ENCODE measurements at regions not wholly inside any gene's neighbourhood (a gene's known extent, or its start where the extent isn't known, plus 50 kb on each side); places are given as distances from the start of the nearest gene placed in this dataset.

DNA sequence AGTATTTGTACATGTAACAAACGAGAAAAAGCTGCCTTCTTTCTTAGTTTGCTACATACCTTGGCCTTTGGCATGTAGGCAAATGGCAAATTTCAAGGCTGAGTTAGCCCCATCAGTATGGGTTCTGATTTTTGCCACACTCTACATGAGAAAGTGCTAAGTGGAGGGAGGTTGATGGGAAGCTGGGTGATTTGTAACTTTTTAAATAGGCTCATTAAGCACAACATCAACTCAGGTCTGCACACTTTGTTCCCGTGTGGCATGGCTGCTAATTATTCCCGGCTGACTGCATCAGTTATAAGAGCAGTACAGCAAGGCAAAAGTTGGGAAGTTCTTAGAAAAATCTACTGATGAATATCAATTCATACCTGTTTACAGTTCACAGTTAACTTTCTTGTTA, 172.8 kb upstream of the MAP3K7 start:
- Histone ChIP-seq H3K27ac (ENCODE audit: low read length) (no peak overlapping the region), H4K20me1 (ENCODE audit: insufficient read depth, low read length) (no peaks in the 10 kb centered on the region), H3K4me1 (ENCODE audit: low read length) (no peaks in the 10 kb centered on the region), H2AFZ (ENCODE audit: low read length) (no peak overlapping the region), H3K4me3 (ENCODE audit: low read length) (no peak overlapping the region), H3K9me3 (replicated peaks; ENCODE audit: insufficient read depth, low read length) (no peaks in the 10 kb centered on the region), H3K27me3 (replicated peaks; ENCODE audit: insufficient read depth, low read length) (no peaks in the 10 kb centered on the region), H3K36me3 (replicated peaks; ENCODE audit: insufficient read depth, low read length) (no peaks in the 10 kb centered on the region), H3F3A (ENCODE audit: insufficient read depth, low read length) (no peaks in the 10 kb centered on the region), H3K4me2 (ENCODE audit: low read depth, low read length) (no peak overlapping the region), H3K9ac (ENCODE audit: low read length) (no peak overlapping the region), H3K79me2 (ENCODE audit: low read length) (no peaks in the 10 kb centered on the region), H3K9me2 (replicated peaks; ENCODE audit: insufficient read depth, low read length) (no peaks in the 10 kb centered on the region)
- DNase-seq, result no peak
- TF ChIP-seq EZH2phosphoT487 (IDR thresholded peaks at IDR 0.05; ENCODE audit: low read length) (no peak), EZH2 (optimal IDR thresholded peaks at IDR 0.05; ENCODE audit: low read depth, low read length) (no peak)
- TF ChIP-seq, protein P1, sequence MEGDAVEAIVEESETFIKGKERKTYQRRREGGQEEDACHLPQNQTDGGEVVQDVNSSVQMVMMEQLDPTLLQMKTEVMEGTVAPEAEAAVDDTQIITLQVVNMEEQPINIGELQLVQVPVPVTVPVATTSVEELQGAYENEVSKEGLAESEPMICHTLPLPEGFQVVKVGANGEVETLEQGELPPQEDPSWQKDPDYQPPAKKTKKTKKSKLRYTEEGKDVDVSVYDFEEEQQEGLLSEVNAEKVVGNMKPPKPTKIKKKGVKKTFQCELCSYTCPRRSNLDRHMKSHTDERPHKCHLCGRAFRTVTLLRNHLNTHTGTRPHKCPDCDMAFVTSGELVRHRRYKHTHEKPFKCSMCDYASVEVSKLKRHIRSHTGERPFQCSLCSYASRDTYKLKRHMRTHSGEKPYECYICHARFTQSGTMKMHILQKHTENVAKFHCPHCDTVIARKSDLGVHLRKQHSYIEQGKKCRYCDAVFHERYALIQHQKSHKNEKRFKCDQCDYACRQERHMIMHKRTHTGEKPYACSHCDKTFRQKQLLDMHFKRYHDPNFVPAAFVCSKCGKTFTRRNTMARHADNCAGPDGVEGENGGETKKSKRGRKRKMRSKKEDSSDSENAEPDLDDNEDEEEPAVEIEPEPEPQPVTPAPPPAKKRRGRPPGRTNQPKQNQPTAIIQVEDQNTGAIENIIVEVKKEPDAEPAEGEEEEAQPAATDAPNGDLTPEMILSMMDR (IDR thresholded peaks at IDR 0.05; ENCODE audit: low read length), result no peak

DNA sequence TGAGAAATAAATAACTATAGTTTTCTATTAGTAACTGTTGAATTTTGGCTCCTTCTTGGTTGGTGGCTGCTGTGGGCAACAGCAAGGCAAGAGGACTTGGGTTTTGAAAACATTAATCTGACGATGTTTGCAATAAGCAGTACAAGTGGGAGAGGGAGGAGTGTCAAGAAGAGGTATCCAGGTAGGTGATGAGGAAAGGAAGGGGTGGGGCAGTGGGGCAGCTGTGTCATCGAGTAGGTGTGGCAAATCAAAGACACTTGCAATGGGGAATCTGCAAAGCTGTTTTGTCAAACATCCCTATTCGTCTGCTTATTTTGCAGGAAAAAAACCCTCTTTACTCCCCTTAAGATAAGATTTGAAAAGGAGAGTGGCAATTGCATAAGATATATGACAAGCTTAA, 171.9 kb upstream of the MAP3K7 start:
- H3F3A ChIP-seq (ENCODE audit: insufficient read depth, low read length), result no peaks in the 10 kb centered on the region
- H3K4me2 ChIP-seq (ENCODE audit: low read depth, low read length), result no peak overlapping the region
- H3K9ac ChIP-seq (ENCODE audit: low read length), result no peak overlapping the region
- H3K4me3 ChIP-seq (ENCODE audit: low read length), result no peak overlapping the region
- no peaks in the 10 kb centered on the region for H3K79me2 ChIP-seq (ENCODE audit: low read length)
- no peaks in the 10 kb centered on the region for H3K9me3 ChIP-seq (replicated peaks; ENCODE audit: insufficient read depth, low read length)
- no peaks in the 10 kb centered on the region for H3K36me3 ChIP-seq (replicated peaks; ENCODE audit: insufficient read depth, low read length)
- no peak overlapping the region for H2AFZ ChIP-seq (ENCODE audit: low read length)
- no peak overlapping the region for H3K27ac ChIP-seq (ENCODE audit: low read length)
- no peaks in the 10 kb centered on the region for H3K9me2 ChIP-seq (replicated peaks; ENCODE audit: insufficient read depth, low read length)
- DNase-seq, result no peak
- TF ChIP-seq EZH2 (optimal IDR thresholded peaks at IDR 0.05; ENCODE audit: low read depth, low read length), result no peak
- TF ChIP-seq EZH2phosphoT487 (IDR thresholded peaks at IDR 0.05; ENCODE audit: low read length), result no peak
- TF ChIP-seq, protein P1 (IDR thresholded peaks at IDR 0.05; ENCODE audit: low read length), result no peak
- H3K4me1 ChIP-seq (ENCODE audit: low read length), result no peaks in the 10 kb centered on the region
- H4K20me1 ChIP-seq (ENCODE audit: insufficient read depth, low read length), result no peaks in the 10 kb centered on the region
- no peaks in the 10 kb centered on the region for H3K27me3 ChIP-seq (replicated peaks; ENCODE audit: insufficient read depth, low read length)

DNA sequence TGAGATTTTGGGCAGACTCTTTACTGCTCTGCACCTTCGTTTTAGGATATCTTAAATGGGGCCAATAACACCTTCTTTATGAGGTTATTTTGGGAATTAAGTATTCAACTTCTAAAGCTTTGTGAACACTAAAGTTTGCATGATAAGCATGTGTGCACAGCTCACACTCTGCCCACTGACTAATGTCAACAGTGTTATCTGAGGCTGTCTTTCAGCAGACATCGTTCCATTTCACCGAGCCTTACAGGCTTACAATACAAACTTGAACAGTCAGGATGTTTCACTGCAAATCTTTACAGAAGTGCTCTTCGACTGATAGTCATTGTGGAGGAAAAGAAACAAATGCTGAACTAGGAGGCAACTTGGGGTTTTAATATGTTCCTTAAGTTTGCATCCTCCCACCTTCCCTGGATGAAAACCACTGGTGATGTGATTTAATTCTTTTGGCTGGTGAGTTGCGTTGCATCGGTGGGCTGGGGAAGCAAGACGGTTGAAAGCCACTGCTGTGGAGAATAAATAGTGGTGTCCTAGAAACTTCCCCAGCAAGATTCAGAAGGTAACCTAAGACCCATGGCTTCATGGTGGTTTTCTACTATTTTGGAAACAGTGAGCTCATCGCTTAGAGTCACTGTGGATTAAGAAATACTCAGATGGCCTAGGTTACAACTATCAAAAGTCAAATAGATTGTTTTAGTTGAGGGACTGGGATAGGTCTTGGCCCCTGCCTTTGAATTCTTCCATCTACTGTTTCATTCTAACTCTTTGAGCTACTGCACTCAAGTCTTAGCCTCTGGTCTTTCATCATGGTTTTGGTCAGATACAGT, 167.2 kb upstream of the MAP3K7 start:
- Histone ChIP-seq H3K9ac (ENCODE audit: low read length) (no peak overlapping the region), H3K36me3 (replicated peaks; ENCODE audit: insufficient read depth, low read length) (no peaks in the 10 kb centered on the region), H3K27ac (ENCODE audit: low read length) (no peak overlapping the region), H3K9me3 (replicated peaks; ENCODE audit: insufficient read depth, low read length) (no peaks in the 10 kb centered on the region), H2AFZ (ENCODE audit: low read length) (no peak overlapping the region), H3K79me2 (ENCODE audit: low read length) (no peaks in the 10 kb centered on the region), H3K4me3 (ENCODE audit: low read length) (no peak overlapping the region), H3K4me2 (ENCODE audit: low read depth, low read length) (no peak overlapping the region), H3K9me2 (replicated peaks; ENCODE audit: insufficient read depth, low read length) (no peaks in the 10 kb centered on the region), H3K4me1 (ENCODE audit: low read length) (no peaks in the 10 kb centered on the region), H4K20me1 (ENCODE audit: insufficient read depth, low read length) (no peaks in the 10 kb centered on the region), H3K27me3 (replicated peaks; ENCODE audit: insufficient read depth, low read length) (no peaks in the 10 kb centered on the region), H3F3A (ENCODE audit: insufficient read depth, low read length) (no peaks in the 10 kb centered on the region)
- DNase-seq, result no peak
- TF ChIP-seq EZH2 (optimal IDR thresholded peaks at IDR 0.05; ENCODE audit: low read depth, low read length) (no peak), EZH2phosphoT487 (IDR thresholded peaks at IDR 0.05; ENCODE audit: low read length) (no peak)
- TF ChIP-seq, protein P1 (IDR thresholded peaks at IDR 0.05; ENCODE audit: low read length), result no peak

Measured in MM.1S (cell line).